Umbilical cord (tissue), 1 donor: ENCODE measurements at regions not wholly inside any gene's neighbourhood (a gene's known extent, or its start where the extent isn't known, plus 50 kb on each side); places are given as distances from the start of the nearest gene placed in this dataset.

Source experiments
- DNase-seq: peaks from one replicate; pipeline ENCODE4 v3.0.0-alpha.2; 2015; ENCODE audit warnings: low spot score

DNA sequence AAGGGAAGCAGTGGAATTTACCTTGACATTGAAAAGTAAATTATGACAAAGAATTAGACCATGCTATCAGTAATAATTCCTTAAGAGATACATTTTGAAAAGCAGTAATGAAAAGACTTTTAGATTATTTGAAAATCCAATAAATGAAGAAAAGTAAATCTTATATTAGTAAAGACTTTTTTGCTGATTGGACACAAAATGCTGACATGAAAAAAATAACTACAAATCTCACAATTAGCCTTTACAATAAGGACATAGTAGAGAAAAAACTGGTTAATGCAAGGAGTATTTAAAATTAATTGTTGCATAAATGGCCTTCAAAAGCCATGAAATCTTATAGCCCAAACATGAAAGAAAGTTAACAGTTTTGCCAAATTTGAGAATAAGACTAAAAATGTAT lies 446.1 kb upstream of the FAM241A start:
- no peak for DNase-seq

DNA sequence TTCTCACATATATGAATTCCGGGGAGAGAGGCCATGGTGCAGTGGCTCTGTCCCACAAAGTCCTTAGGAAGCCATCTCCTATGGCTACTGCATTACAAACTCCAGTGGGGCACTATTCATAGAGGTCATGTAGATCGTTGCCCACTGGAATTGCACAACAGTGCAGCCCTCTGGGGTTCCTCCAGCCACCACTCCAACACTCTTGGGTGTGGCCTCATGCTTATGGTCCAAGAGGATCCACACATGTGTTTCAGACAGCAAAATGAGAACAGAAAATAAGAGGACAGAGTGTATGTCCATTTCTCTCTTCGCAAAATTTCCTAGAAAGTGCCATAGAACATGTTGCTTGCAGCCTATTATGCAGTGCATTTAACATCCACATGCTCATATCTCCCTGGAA lies 444.2 kb upstream of the FAM241A start:
- DNase-seq: no peak

DNA sequence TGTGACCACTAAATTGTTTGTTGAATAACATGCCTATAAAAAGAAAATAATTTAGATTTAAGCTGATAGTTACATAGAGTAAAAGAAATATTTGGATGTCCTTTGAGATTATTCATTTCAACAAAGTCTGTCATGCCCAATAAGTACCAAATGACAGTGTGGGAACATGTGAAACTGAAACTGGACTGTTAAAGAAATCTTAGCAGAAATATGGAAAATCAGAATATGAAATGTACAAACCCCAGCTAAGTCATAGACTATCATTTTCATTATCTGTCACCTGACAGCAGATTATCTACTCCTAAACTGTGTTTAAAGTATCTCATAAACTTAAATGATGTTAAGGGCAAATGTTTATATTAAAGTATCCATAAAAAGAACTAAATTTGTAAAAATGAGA lies 437.8 kb upstream of the FAM241A start:
- DNase-seq: no peak

DNA sequence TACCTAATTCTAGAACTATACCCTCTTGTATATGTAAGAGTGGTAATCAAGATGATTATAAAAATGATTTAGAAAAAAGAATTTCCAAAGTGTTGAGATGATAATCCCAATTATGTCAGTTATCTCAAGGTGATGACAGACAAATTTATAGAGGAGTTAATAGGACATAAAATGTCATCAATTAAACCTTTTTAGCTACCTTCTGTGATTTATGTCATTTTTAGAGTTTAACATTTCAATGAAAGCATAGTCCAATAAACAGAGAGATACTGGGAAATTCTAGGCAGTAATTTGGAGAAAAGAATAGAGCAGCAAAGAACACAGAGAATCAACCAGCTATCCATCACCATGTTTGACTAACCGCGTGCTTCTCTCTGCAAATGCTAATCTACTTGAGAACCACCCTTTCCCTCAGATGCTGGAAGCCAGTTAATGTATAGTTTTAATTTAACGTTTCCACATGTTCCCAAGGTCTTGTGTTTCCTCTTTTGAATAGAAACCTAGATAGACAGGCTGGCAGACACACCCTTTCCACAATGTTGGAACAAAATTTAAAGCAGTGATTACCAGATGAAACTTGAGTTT lies 433.1 kb upstream of the FAM241A start:
- DNase-seq: no peak

DNA sequence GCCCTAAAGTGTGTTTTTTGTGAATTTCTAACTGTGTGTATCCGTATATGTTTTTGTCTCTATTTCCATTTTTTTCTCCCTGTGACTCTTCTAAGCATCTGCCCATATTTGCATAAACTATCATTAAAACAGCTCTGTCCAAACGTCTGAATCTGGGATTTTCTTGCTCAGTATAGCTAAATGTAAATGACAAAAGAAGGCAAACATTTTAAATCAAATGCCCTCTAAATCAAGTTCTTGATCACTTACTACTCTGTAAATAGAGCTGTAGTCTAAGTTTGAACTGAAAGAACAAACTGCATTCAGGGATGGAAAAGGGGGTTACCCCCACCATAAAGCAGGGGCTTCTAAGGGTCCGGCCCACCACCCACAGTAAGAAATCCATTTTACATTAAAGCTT lies 432.0 kb upstream of the FAM241A start:
- no peak for DNase-seq

DNA sequence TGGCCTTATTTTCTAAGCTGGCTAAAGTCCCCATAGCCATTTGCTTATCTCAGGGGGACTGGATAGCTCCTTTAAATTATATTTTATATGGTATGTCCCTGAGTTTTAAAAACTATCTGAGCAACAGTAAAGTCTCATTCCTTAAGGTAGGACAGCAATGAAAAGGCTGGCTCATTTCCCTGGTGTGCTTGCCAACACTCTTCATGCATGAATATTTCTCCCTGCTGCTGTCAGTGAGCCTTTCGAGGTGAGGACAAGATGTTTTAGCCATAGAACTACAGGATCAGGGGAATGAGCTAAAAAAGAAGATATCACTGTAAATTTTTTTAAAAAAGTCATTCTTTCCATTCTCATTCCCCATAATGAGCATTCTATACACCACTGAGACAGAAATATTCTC lies 427.3 kb upstream of the FAM241A start:
- peak; percentile 81 for DNase-seq

DNA sequence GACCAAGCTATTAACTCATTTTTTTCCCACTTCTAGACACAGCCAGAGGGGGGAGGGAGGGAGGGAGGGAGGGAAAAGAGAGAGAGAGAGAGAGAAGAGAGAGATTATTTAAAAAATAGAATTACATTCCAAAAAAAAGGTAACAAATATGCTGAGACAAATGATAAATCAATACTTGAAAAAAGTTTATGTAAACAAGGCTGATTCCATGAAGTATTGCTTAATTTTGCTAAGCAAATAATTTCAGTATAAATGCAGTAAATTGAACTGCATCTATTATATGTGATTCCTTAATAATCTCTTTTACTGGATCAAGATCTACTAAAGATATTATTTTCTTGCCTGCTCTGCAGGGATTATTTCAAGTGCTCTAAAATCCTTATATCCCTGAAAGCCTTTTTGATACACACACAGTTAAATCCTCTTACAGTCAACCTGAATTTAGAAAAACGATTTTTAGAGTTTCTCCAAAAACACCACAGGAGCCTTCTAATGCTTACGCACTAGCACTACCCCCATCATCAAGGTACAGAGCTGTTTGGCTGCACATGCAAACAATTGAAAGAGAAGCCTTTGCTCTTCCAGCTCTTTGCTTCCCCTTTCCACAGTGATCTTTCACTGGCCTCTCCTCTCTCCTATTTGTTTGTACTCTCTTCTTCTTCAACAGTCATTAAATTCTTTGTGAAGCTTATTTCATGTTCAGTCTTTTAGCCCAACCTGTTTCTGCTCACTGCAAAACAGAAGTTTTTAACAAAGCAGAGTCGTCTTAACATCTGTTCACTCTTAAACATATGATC lies 426.3 kb upstream of the FAM241A start:
- DNase-seq: peak; percentile 55

DNA sequence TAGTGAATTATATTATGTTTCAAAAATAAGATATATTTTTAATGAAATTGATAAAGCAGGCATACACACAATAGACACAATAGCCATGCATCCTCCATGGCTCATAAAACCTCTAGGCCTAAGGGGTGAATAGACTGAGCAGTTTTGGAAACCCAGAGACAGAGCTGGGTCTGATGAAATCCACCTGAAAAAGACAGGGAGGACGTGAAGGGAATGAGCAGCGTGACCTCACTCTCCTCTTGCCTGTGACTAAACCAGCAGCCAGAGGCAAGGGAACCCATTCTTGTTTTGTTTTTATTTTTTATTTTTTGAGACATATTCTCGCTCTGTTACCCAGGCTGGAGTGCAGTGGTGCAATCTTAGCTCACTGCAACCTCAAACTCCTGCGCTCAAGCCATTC lies 424.4 kb upstream of the FAM241A start:
- DNase-seq: no peak

DNA sequence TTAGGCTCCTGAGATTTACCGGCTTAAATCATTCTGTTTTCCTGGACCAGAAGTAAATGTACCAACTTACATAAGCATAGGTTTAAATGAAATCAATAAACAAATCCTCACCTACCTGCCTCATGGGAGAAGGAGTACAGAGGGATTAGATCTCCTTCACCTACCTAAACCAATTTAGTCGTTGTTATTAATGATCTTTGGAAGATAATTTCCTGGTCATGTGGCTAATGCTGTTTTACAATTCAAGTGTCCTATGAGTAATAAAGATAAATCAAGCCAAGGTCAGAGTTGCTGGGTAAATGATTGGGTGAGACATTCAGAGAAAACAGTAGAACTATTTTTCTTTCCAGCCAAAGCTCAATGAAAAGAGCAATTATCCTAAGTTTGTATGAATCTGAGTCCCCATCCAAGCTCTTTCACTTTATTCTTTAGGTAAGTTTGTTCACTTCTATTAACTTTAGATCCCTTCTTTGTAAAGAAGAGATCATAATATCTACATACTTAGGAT lies 423.0 kb upstream of the FAM241A start:
- no peak for DNase-seq

DNA sequence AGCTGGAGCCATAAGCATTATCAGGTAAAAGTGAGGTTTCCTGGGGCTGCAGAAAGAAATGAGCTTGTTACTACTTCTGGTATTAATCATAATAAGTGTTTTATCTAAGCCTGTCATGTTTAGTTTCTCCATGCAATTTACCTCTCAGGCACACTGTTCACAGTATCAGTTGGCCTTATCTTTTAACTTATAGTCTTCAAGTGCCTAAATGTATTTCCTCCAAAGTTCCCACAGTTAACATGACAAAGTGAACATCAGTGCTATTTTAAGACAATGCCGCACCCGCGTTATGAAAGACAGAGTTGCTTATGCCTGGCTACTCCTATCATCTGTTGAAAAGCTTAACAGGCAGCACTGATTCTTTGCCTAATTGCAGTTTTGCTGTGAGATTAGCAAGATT lies 408.7 kb upstream of the FAM241A start:
- DNase-seq: peak; percentile 45

DNA sequence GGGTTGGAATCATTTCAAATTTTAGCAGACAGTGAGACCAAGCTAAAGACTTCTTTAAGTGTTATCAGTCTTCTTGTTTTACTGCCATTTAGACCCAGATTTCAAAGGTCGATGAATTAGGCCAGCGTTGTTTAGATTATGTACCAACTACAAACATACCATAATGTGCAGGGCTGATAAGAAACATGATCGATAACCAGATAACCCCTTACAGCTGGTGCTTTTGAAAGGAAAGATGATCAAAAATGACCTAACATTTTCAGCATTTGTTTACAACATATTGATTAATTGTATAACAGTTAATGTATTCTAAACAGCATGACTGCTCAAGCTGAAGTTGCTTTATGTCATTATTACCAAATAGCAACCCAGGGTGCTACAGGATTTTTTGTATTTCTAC lies 400.4 kb upstream of the FAM241A start:
- DNase-seq: no peak

DNA sequence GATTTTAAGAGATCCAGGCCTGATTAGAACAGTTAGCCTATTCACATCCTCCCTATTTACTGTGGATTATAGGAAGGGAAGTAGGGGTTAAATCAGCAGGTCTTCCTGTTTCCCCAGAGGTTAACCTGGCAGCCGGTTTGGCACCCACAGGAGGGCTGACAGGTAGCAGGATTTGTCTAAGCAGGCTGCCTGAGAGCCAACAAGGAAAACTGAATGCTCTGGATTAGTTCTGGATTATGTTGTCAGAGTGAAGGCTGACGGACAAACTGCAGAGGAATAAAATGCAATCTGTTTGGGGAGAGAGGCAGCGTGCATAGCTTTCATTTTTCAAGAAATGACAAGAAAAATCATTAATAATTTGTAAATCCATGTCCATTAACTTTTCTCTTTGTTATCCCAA lies 397.1 kb upstream of the FAM241A start:
- peak; percentile 13 for DNase-seq

DNA sequence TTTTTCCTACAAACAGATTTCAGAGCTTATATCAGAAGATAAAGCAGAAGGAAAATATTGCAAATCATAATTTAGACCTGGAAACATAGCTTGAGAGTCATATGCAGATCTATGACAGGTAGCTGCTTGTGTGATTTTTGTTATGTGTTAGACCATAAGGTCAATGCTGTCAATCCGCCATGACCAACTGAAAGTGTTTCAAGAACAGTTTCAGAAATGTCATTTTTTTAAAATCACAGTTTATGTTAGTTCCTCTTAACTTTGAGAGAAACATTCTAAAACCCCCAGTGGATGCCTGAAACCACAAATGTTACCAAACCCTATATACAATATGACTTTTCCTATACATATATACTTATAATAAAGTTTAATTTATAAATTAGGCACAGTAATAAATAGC lies 391.3 kb upstream of the FAM241A start:
- no peak for DNase-seq

DNA sequence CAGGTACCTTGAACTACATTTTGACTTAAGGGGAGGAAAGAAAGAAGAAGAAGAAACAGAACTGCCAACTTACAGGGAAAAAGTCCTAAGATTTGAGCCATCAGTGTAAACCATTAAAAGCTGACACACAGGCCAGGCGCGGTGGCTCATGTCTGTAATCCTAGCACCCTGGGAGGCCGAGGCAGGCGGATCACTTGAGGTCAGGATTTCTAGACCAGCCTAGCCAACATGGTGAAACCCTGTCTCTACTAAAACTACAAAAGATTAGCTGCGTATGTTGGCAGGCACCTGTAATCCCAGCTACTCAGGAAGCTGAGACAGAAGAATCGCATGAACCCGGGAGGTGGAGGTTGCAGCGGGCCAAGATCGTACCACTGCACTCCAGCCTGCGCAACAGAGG lies 389.7 kb upstream of the FAM241A start:
- no peak for DNase-seq

DNA sequence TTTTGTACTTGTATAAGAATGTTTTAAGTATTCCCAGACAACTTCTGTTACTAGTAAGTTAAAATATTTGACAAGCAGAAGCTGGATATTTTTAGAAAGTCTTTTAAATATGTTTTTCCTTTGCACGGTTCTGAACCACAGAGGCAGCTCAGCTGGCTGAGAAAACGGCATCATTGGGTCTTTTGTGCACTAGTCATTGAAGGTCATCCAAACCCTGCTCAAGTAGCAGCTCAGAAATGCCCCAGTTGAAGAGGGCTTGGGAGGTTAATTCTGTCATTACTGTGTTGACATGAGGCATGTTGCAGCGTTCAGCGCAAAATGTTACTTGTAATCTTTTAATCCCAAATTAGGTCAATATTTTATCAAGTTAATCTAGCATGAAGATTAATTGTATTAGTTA lies 383.7 kb upstream of the FAM241A start:
- DNase-seq: peak; percentile 38

DNA sequence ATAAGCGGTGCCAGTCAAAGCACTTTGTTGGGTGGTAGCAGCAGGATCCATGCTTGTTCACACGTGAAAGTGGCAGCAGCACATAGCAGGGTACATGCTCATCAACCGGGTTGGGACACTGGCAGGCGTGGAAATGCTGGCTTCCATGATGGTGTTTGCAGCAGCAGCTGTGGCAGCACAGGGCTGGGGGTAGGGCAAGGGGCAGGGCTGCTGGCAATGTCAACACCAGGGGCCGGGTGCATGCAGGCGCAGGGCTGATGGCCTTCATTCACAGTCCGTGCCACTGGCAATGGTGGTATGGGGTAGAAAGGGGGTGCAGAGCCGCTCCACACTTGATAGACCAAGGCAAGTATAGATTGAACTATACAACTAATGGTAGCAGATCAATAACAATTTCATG lies 374.7 kb upstream of the FAM241A start:
- no peak for DNase-seq

DNA sequence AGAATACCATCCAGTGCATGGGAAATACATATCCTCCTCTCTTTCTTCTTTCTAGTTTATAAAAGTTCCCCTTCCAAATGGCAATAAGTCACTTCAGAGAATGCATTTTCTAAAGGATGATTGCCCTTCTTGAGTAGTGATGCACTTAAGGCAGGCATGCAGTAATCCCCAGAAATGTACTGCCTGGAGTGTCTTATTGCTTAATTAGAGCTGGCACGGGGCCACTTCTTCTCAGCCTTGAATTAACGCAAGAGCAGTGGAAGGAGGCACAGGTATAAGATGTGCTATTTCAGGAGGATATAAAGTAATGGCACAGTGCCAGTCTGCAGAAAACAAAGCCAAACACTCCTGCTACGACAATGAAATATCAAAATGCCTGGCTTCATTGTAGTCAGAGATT lies 371.4 kb upstream of the FAM241A start:
- no peak for DNase-seq

DNA sequence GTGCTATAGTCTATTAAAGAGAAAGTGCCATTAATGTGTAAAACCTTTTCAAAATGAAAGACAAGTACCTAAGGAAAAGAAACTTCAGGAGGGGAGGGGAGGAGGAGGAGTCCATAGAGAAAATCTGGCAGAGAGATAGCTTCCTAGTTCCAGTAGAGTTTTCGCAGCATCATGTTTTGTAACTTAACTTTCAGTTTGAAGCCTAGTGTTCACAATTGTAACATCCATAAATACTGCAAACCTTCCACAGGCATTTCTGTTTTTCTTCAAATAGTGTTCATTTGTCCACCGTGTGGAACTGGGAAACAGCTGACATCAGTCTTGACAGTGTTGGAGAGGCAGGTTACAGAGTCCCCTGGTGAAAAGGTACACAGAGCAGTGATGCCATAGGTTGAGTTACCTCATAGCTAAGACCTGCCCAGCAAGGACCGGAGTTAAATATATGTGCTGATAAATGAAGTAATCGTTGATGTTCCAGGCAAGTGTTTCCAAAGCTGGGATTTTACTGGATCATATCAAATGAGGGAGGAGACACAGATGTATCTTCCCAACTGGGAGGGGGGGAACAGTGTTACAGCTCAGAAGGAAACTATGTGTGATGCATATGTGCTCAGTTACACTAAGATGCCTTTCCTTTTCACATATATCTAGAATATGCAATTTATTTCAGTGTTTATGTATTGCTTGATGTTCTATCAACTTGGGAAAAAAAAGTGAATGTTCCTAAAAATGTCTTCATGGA lies 369.5 kb upstream of the FAM241A start:
- DNase-seq: peak; percentile 85

DNA sequence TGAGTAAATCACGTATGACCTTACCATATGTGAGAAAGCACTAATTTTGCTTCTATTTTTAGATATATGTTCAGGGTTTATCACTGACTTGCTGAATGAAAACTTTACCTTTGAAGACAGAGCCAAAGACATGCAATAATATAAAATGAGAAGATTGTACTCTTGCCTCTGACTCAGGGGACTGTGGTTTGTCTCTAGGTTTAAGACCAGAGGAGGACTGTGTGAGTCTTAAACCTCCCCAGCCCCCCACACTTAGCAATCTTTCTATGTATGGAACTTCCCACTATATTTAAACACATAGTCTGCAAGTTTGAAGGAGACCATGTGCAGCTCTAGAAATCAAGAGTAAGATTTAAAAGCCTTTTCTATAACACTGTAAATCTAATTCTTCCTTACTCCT lies 368.7 kb upstream of the FAM241A start:
- DNase-seq: peak; percentile 86

DNA sequence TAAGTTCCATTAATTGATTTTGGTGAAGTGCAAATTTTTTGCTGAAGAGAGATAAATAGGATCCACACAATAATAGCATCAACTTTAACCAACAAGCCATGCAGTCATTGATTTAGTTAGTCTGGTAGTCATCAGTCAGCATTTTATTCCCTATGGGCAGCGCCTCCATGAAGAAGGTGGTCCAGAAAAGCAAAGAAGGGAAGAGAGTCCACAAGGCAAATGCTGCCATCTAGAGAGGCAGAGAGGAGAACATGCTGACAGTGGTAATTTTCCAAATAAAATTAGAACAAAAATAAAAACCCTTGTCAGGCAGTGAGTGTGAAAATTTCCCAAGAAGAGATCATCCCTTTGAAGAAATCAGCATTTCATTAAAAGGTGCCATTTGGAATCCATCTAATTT lies 366.7 kb upstream of the FAM241A start:
- peak; percentile 52 for DNase-seq

DNA sequence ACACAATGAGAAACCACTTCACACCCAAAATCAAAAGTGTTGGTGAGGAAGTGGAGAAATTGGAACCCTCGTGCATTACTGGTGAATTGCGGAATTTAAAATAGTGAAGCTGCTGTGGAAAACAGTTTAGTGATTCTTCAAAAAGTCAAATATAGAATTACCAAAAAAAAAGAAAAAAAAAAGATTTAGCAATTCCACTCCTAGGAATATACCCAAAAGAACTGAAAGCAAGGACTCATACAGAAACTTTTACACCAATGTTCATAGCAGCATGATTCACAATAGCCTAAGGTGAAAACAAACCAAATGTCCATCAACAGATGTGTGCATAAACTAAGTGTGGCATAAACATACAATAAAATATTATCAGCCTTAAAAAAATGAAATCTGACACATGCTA lies 364.3 kb upstream of the FAM241A start:
- no peak for DNase-seq

DNA sequence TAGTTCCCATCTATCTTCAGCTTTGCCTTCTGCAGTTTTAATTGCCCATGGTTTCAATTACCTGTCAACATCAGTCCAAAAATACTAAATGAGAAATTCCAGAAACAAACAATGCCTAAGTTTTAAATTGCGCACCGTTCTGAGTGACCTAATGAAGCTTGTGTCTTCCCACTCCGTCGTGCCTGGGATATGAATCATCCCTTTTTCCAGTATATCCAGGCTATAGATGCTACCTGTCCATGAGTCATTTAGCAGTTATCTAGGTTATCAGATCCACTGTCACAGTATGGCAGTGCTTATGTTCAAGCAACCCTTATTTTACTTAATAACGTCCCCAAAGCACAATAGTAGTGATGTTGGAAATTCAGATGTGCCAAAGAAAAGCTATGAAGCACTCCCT lies 363.6 kb upstream of the FAM241A start:
- no peak for DNase-seq

DNA sequence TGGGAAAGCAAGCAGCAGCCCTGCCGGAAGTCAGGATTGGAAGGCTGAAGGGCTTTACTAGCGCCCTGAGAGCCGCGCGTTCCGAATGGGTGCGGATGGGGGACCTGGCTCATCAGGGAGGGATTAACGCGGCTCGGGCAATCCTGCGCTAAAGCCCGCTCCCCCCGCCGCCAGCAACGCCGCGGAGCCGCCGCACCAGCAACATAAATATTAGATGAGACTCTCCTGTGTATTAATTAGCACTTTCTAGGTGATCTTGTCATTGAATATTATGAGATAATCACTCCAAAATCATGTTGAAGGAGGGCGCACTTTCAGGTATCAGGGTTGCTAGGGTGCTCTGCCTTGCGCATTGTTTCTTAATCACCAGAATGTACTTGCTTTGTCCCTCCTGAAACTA lies 357.2 kb upstream of the FAM241A start:
- no peak for DNase-seq
